ENCODE measurements at regions not wholly inside any gene's neighbourhood (a gene's known extent, or its start where the extent isn't known, plus 50 kb on each side); places are given as distances from the start of the nearest gene placed in this dataset.

DNA sequence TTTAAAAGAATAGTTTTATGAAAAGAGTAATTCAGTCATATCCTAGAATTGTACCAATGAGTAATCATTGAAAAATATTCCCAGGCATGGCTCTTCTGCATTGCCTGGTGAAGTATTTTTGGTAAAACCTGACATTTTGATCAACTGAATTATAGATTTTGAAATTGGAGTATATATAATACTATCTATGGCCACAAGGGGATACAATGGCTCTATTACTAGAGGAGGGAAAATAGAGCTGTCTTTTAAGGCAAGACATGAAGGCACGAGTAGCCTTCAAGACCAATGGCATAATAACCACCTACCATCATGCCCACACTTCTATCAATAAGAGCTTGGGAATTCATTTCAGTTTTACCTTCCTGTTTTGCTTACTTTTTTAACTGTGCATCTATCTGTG, 1241.4 kb upstream of the TMEM132C start:
- Histone ChIP-seq H4K20me1 (ENCODE audit: insufficient read depth, low read length) (no peaks in the 10 kb centered on the region), H3K4me3 (ENCODE audit: low read depth, low read length, poor library complexity, severe bottlenecking) (no peak overlapping the region)

GRCh38 chr12:127035011-127035879, 1231.7 kb upstream of the TMEM132C start:
- H3F3A ChIP-seq (ENCODE audit: insufficient read depth, low read length): no peaks in the 10 kb centered on the region
- TF ChIP-seq EZH2 (IDR thresholded peaks at IDR 0.05; ENCODE audit: borderline replicate concordance, low read length) (no peak), CTCF (IDR thresholded peaks at IDR 0.05; ENCODE audit: low read length) (no peak)
- H3K9me2 ChIP-seq (ENCODE audit: low read depth, low read length): no peaks in the 10 kb centered on the region
- no peak overlapping the region for H3K27ac ChIP-seq (ENCODE audit: low read depth, low read length, poor library complexity, severe bottlenecking)
- H3K79me2 ChIP-seq (ENCODE audit: insufficient read depth, low read length): no peaks in the 10 kb centered on the region
- H3K27me3 ChIP-seq (ENCODE audit: insufficient read depth, low read length): no peaks in the 10 kb centered on the region
- no peaks in the 10 kb centered on the region for H4K20me1 ChIP-seq (ENCODE audit: insufficient read depth, low read length)
- no peaks in the 10 kb centered on the region for H3K4me1 ChIP-seq (ENCODE audit: insufficient read depth, low read length, severe bottlenecking)
- no peaks in the 10 kb centered on the region for H3K36me3 ChIP-seq (ENCODE audit: insufficient read depth, low read length)
- no peaks in the 10 kb centered on the region for H3K9me3 ChIP-seq (ENCODE audit: low read length)
- H3K4me3 ChIP-seq (ENCODE audit: low read depth, low read length, poor library complexity, severe bottlenecking): no peak overlapping the region
- no peak overlapping the region for H3K9ac ChIP-seq (ENCODE audit: low read length)
- no peak overlapping the region for H2AFZ ChIP-seq (ENCODE audit: low read length)
- no peak overlapping the region for H3K4me2 ChIP-seq (ENCODE audit: low read length)

More for the DNA sequence above, 1241.4 kb upstream of the TMEM132C start:
- Histone ChIP-seq H3K9ac (ENCODE audit: low read length) (no peak overlapping the region), H3K36me3 (ENCODE audit: insufficient read depth, low read length) (no peaks in the 10 kb centered on the region), H3K9me2 (ENCODE audit: low read depth, low read length) (no peaks in the 10 kb centered on the region), H3K9me3 (ENCODE audit: low read length) (no peaks in the 10 kb centered on the region), H3K27ac (ENCODE audit: low read depth, low read length, poor library complexity, severe bottlenecking) (no peak overlapping the region), H3F3A (ENCODE audit: insufficient read depth, low read length) (no peaks in the 10 kb centered on the region), H3K4me1 (ENCODE audit: insufficient read depth, low read length, severe bottlenecking) (no peaks in the 10 kb centered on the region), H3K79me2 (ENCODE audit: insufficient read depth, low read length) (no peaks in the 10 kb centered on the region), H3K27me3 (ENCODE audit: insufficient read depth, low read length) (no peaks in the 10 kb centered on the region), H3K4me2 (ENCODE audit: low read length) (no peak overlapping the region), H2AFZ (ENCODE audit: low read length) (no peak overlapping the region)
- no peak for TF ChIP-seq EZH2 (IDR thresholded peaks at IDR 0.05; ENCODE audit: borderline replicate concordance, low read length)
- 0 out of 2 replicates have a peak, but pooled peaks have one; percentile 5 for TF ChIP-seq CTCF (IDR thresholded peaks at IDR 0.05; ENCODE audit: low read length)

- Histone ChIP-seq H3K4me1 (ENCODE audit: insufficient read depth, low read length, severe bottlenecking) (no peaks in the 10 kb centered on the region), H3K9ac (ENCODE audit: low read length) (no peak overlapping the region), H2AFZ (ENCODE audit: low read length) (no peak overlapping the region), H3K36me3 (ENCODE audit: insufficient read depth, low read length) (no peaks in the 10 kb centered on the region), H3K27ac (ENCODE audit: low read depth, low read length, poor library complexity, severe bottlenecking) (no peak overlapping the region), H3K9me3 (ENCODE audit: low read length) (no peaks in the 10 kb centered on the region), H3K79me2 (ENCODE audit: insufficient read depth, low read length) (no peaks in the 10 kb centered on the region), H3K4me3 (ENCODE audit: low read depth, low read length, poor library complexity, severe bottlenecking) (no peak overlapping the region), H3K4me2 (ENCODE audit: low read length) (no peak overlapping the region), H3K9me2 (ENCODE audit: low read depth, low read length) (no peaks in the 10 kb centered on the region), H3K27me3 (ENCODE audit: insufficient read depth, low read length) (no peaks in the 10 kb centered on the region), H4K20me1 (ENCODE audit: insufficient read depth, low read length) (no peaks in the 10 kb centered on the region), H3F3A (ENCODE audit: insufficient read depth, low read length) (no peaks in the 10 kb centered on the region)
- TF ChIP-seq CTCF (IDR thresholded peaks at IDR 0.05; ENCODE audit: low read length) (no peak), EZH2 (IDR thresholded peaks at IDR 0.05; ENCODE audit: borderline replicate concordance, low read length) (no peak)
Measured at GRCh38 chr12:127038152-127038551, 1228.8 kb upstream of the TMEM132C start.
